GM19043 (cell line): ENCODE measurements at regions not wholly inside any gene's neighbourhood (a gene's known extent, or its start where the extent isn't known, plus 50 kb on each side); places are given as distances from the start of the nearest gene placed in this dataset.

Experiments used
- ATAC-seq: cut with Tn5 transposase; IDR thresholded peaks from one replicate; pipeline ENCODE4 v1.9.1; 2021; ENCODE audit warnings: low read depth; ENCODE audit not compliant: unreplicated experiment

GRCh38 chr10:130989670-130990232 lies 321.8 kb downstream of the TCERG1L start:
- no peak for ATAC-seq

DNA sequence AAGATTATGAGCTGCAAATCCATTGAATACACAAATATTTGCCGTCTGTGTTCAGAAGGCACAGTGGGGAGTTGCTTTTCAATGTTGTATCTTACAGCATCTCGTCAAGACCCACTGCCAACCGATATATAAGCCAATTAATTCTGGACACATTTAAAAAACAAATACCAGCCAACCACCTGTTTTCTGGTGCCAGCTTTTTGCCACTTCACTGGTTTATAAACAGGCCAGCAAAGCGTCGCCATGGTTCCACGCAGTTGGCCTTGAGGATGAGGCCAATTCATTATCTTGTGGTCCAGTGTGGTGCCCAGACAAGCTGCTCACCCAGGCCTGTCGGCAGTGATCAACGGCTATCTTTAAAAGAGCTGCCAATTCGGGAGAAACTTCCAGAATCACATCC lies 321.0 kb downstream of the TCERG1L start:
- no peak for ATAC-seq

DNA sequence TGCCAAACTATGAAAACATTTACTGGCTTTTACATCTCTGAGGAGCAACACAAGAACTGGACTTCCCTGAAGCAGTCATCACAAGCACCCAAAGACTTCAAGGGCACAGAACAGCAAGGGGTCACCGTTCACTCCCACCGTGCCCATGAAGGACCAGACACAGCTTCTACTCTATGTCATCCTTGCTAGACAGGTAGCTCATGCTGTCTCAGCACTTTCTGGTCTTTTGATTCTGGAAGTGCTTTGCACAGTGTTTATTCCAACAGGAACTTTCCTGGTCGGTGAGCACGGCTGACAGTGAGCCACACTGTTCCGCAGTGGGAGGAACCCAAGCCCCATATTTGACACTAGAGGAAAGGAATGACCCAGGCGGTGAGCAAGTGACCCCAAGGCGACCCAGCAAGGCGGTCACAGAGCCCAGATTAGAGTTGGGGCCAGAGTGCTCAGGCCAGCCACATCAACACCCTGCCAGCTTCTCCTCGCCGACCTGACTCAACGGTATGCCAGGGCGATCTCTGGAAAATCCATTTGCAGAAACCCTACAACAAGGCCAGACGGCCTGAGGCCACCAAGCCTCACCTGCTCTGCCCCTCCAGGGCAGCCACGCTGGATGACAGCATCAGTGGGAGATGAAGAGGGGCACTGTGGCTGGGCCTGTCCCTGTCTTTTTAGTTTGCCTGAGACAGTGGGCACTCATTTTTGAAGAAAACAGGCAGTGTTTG lies 318.6 kb downstream of the TCERG1L start:
- ATAC-seq, result no peak

- ATAC-seq, result no peak
Measured at GRCh38 chr10:130993612-130994011, 317.9 kb downstream of the TCERG1L start.

DNA sequence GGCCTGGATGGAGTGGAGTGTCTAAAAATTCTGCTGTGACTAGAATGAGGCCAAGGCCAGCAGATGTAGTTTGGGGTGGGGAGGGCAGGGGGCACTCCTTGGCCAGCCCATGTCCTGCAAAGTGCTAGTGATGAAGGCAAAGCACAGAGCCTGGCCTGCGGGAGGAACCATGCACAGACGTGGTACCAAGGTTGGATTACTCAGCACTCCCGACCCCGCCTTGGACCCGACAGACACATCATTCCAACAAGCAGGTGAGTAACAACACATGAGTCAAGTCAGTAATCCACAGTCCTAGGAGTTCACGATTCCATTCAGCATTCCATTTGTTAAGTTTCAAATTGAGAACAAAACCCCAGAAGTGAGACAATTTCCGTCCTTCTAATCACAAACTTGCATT lies 317.3 kb downstream of the TCERG1L start:
- ATAC-seq, result no peak

GRCh38 chr10:130994845-130995244 lies 316.7 kb downstream of the TCERG1L start:
- no peak for ATAC-seq

DNA sequence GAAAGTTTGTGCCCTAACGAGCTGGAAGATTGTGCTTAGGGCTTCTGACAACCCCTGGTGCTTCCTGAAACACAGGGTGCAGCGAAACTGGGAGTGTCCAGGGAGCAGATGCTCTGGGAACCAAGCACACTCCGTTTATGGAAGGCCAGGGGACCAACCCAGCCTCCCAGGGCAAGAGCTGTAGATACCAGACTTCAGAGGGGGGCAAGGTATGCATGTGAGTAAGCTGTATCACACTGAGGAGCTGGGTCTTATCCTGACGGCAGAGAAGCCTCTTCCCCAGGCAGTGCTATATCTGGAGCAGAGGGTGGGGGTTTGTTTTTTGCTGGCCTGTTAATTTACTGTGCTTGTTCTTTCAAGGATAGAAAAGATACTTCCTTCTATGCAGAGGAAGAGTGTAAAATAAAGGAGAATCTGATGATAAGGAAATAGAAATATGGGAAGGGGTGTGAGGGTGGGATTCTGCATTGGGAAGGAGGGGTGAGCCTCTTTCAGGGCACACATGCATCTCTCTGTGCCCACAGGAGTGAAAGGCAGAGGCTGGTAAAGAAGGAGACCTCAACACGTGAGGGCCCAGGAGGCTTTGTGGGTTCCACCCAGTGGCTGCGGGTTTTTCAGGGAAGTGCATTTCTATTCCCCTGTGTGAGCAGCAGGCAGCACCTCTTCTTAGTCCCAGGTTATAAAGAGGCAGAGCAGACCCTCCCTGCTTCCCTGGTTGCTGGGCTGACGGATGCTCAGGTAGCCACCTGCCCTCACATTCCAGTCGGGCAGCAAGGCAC lies 314.1 kb downstream of the TCERG1L start:
- no peak for ATAC-seq

- no peak for ATAC-seq
Measured at GRCh38 chr10:130998046-130998435, 313.5 kb downstream of the TCERG1L start.

DNA sequence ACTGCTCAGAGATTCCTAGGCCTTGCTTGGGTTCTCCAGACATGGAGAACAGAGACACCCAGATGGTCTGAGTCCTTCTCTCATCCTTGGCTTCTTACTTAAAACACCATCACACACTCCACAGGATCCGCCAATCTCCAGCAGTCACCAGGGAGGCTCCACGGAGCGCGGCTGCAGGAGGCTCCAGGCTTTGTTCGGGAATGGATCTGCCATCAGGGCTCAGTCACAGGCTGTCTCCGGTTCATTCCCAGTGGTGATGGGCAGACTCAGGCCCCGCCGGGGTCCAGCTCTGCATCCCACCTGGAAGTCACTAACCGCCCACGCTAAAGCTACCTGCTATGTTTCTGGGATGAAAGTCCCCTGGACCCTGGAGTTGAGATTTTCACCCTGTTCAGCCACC lies 312.9 kb downstream of the TCERG1L start:
- ATAC-seq, result no peak

DNA sequence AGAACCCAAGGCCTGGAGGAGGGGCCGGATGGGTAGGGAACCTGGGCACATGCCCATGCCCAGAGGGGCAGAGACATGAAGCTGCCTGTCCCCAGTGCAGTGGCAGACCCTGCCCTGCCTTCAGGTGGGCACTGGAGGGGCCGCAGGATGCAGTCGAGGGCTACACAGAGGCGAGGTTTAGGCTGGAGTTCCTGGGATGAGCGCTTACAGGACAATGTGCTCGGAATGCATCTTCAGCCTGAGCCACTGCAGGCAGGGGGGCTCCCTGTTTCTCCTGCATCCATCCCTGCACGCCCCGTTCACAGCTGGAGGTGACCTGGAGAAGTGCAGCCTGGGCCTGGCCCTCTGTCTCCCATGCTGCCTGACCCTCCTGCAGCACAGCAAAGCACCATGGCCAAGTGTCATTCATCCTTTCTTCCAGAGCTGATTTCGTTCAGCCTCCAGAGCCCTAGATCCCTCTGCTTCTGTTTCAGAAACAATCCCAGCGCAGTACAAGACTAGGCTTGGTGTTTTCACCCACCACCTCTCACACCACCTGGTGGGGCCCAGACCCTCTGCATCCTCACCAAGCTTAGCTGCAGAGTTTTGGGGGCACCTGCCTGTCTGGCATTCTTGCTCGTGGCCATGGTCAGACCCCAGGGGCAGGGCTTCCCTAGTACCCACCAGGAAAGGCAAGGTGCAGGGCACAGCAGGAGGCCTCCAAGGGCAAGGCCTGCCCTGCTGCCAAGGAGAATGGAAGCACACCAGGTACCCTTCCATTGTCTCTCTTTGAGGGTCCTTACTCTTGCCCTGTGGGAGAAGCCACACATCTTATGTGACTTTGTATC lies 311.9 kb downstream of the TCERG1L start:
- no peak for ATAC-seq

GRCh38 chr10:131000244-131000643 lies 311.3 kb downstream of the TCERG1L start:
- no peak for ATAC-seq

- no peak for ATAC-seq
Measured at GRCh38 chr10:131000743-131001142, 310.8 kb downstream of the TCERG1L start.

GRCh38 chr10:131001438-131001837 lies 310.1 kb downstream of the TCERG1L start:
- ATAC-seq, result no peak

GRCh38 chr10:131002031-131002861 lies 309.3 kb downstream of the TCERG1L start:
- no peak for ATAC-seq

DNA sequence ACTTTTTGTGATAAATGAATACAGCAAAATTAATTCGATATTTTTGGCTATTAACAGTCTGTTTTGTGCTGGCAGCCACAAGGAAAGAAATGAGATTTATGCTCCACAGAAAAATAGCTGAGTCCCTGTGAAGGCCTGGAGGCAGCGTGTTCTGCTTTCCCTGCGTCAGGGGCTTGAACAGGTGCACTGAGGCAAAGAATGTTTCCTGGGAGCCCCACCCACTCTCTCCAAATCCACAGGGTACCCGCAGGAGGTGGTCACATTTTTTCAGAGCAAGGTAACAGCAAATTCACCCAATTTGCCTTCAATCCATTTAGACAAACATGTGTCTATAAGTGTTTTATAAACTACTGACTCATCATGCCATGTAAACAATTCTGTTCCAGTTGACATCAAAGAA lies 308.1 kb downstream of the TCERG1L start:
- ATAC-seq, result no peak

DNA sequence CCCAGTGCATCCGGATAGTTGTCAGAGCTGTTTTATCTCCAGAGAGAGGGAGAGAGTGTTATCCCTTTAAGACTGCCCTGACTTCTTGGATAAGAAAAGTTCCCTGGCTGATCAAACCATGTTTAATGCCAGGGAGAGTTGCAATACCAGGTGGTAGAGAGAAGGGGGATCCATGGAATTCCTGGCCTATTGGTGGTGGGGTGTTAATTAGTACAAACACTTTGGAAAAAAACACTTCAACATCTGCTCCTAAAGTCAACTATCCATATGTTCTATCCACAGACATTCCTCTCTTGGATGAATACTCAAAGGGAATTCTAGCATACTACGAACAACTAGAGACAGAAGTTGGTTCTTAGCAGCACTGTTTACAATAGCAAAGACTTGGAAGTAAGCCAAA lies 307.2 kb downstream of the TCERG1L start:
- ATAC-seq, result no peak

DNA sequence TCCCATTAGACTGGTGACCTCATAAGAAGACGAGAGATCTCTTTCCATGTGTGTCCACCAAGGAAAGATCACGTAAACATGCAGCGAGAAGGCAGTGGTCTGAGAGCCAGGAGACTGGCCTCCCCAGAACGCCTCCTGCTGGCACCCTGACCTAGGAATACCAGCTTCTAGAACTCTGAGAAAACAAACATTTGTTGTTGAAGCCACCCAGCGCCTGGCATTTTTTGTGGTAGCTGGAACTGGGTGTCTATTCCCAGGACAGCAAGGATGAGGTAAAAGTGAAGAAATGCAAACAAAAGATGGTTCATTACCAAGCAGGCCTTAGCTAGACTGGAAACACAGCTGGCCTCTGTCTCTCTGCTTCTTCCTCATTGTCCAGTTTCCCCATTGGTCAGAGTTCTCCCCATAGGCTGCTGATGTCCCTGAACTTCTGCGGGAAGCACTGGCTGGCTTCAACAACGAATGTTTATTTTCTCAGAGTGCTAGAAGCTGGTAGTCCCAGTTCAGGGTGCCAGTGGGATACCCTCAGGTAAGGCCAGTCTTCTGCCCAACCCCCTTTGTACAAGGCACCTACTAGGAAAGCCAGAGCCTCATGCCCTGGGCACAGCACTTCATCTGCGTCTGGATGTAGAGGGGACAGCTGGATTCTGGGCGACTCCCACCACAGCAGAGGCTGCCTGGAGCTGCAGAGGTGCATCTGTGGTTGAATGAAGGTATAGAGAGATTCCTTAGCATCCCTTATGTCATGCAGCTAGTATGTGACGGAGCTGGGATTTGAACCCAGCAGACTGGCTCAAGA lies 304.9 kb downstream of the TCERG1L start:
- no peak for ATAC-seq

DNA sequence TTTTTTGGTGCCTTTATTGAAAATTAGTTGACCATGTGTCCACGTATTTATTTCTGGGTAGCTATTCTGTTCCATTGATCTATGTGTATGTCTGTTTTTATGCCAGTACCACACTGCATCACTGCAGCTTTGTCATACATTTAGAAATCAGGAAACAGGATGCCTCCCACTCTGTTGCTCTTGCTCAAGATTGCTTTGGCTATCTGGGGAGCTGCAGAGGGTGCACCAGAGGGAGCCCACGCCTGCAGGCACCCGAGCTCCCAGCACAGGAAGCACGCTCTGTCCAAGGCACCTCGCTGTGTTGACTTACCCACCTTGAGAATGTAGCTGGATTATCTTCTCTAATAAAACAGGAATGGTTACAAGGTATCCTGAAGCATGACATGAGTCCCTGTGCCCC lies 301.7 kb downstream of the TCERG1L start:
- no peak for ATAC-seq

DNA sequence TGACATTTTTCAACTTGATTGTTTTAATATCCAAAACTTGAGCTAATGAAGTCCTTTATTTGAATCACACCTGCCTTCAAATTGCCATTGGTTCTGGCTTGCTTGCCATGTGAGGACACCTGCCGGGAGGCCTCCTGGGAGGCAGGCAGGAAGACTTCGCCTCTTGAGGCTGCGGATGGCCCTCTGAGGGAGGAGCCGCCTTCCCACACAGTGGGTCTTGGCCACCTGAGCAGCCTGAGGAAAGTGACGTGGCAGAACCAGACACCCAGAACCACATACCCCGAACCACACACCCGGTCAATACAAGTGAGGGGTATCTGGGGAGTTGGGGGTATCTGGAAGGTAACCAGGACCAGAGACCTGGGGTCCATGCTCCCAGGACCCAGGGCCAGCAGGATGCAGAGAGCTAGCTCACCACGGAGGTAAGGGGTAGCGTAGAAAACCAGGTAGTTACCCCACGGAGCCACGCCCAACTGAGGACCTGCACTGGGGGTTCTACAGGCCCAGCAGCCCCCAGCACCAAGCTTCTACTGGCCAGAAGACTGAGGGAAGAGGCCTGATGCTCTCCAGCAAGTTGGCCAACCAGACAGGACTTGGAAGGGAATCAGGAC lies 300.5 kb downstream of the TCERG1L start:
- ATAC-seq, result no peak
